ENCODE measurements at regions not wholly inside any gene's neighbourhood (a gene's known extent, or its start where the extent isn't known, plus 50 kb on each side); places are given as distances from the start of the nearest gene placed in this dataset.

DNA sequence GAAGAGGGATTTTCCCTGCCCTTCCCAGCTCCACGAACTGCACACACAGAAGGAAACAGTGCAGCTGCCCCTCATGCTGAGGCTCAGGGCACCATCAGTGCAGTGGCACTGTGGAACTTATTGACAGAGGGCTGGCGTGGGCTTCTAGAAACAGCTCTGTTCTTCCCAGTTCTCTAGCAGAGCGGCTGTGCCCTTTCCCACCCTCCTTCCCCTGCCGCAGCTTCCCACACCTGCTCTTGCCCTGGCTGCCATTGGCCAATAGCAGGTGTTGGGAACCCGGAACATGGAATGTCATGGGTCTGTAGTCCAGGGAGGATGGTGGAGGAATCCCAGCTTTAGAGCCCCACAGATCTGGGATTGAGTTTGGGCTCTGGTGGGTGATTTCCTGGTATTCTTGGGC, 343.8 kb downstream of the RPS6KC1 start:
- Mint-ChIP-seq H3K36me3 (no peaks in the 10 kb centered on the region), H3K27ac (no peak overlapping the region), H3K4me3 (no peak overlapping the region), H3K9me3 (no peaks in the 10 kb centered on the region), H3K4me1 (peaks cover 9% of the 10 kb centered on the region), H3K27me3 (ENCODE audit: low read depth) (no peaks in the 10 kb centered on the region; the same call in 1 of the 2 replicates)
- DNase-seq (ENCODE audit: low spot score) (no peak), ATAC-seq (no peak)
- ChIA-PET POLR2A (no interaction called here), CTCF (no interaction called here)
- no peak for TF ChIP-seq NR1H2 (CRISPR knock-in tag; IDR thresholded peaks at IDR 0.05)
- TF ChIP-seq, protein P1, sequence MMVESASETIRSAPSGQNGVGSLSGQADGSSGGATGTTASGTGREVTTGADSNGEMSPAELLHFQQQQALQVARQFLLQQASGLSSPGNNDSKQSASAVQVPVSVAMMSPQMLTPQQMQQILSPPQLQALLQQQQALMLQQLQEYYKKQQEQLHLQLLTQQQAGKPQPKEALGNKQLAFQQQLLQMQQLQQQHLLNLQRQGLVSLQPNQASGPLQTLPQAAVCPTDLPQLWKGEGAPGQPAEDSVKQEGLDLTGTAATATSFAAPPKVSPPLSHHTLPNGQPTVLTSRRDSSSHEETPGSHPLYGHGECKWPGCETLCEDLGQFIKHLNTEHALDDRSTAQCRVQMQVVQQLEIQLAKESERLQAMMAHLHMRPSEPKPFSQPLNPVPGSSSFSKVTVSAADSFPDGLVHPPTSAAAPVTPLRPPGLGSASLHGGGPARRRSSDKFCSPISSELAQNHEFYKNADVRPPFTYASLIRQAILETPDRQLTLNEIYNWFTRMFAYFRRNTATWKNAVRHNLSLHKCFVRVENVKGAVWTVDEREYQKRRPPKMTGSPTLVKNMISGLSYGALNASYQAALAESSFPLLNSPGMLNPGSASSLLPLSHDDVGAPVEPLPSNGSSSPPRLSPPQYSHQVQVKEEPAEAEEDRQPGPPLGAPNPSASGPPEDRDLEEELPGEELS (CRISPR knock-in tag; IDR thresholded peaks at IDR 0.05) = no peak
- no peak for TF ChIP-seq FOXP1 (CRISPR knock-in tag; IDR thresholded peaks at IDR 0.05; ENCODE audit: borderline replicate concordance)
- TF ChIP-seq GTF2I (CRISPR knock-in tag; conservative IDR thresholded peaks at IDR 0.05) = no peak
- TF ChIP-seq, protein P2, sequence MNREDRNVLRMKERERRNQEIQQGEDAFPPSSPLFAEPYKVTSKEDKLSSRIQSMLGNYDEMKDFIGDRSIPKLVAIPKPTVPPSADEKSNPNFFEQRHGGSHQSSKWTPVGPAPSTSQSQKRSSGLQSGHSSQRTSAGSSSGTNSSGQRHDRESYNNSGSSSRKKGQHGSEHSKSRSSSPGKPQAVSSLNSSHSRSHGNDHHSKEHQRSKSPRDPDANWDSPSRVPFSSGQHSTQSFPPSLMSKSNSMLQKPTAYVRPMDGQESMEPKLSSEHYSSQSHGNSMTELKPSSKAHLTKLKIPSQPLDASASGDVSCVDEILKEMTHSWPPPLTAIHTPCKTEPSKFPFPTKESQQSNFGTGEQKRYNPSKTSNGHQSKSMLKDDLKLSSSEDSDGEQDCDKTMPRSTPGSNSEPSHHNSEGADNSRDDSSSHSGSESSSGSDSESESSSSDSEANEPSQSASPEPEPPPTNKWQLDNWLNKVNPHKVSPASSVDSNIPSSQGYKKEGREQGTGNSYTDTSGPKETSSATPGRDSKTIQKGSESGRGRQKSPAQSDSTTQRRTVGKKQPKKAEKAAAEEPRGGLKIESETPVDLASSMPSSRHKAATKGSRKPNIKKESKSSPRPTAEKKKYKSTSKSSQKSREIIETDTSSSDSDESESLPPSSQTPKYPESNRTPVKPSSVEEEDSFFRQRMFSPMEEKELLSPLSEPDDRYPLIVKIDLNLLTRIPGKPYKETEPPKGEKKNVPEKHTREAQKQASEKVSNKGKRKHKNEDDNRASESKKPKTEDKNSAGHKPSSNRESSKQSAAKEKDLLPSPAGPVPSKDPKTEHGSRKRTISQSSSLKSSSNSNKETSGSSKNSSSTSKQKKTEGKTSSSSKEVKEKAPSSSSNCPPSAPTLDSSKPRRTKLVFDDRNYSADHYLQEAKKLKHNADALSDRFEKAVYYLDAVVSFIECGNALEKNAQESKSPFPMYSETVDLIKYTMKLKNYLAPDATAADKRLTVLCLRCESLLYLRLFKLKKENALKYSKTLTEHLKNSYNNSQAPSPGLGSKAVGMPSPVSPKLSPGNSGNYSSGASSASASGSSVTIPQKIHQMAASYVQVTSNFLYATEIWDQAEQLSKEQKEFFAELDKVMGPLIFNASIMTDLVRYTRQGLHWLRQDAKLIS (CRISPR knock-in tag; IDR thresholded peaks at IDR 0.05; ENCODE audit: borderline replicate concordance) = no peak

DNA sequence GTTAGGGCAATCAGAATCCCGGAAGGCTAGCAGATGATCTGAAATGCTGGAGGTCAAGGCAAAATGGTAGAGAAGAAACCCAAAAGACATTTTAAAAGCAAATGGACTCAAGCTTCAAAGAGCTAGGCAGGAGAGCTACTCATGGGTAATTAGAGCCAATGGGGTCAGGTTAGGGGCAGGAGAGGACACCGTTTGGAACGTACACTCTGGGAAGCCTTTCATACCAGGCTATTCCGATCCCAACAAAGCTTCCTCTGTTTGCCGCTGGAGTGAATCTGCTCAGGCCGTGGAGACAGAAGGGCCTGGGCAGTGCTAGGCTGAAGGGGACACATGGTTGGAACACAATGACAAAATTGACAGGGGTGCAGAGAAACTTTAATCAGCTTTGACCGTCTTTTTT, 346.6 kb downstream of the RPS6KC1 start:
- no peaks in the 10 kb centered on the region for H3K9me3 Mint-ChIP-seq
- DNase-seq (ENCODE audit: low spot score) (no peak), ATAC-seq (no peak)
- no peak overlapping the region for H3K4me3 Mint-ChIP-seq
- TF ChIP-seq GTF2I (CRISPR knock-in tag; conservative IDR thresholded peaks at IDR 0.05) (no peak), ZNF671 (CRISPR knock-in tag; IDR thresholded peaks at IDR 0.05) (no peak), FOXP1 (CRISPR knock-in tag; IDR thresholded peaks at IDR 0.05; ENCODE audit: borderline replicate concordance) (no peak), OVOL2 (CRISPR knock-in tag; IDR thresholded peaks at IDR 0.05; ENCODE audit: borderline replicate concordance) (no peak), ZNF219 (CRISPR knock-in tag; IDR thresholded peaks at IDR 0.05; ENCODE audit: borderline replicate concordance) (no peak), ELF4 (CRISPR knock-in tag; IDR thresholded peaks at IDR 0.05; ENCODE audit: low read depth) (no peak), SMAD3 (CRISPR knock-in tag; IDR thresholded peaks at IDR 0.05; ENCODE audit: borderline replicate concordance) (no peak)
- TF ChIP-seq, protein P3, sequence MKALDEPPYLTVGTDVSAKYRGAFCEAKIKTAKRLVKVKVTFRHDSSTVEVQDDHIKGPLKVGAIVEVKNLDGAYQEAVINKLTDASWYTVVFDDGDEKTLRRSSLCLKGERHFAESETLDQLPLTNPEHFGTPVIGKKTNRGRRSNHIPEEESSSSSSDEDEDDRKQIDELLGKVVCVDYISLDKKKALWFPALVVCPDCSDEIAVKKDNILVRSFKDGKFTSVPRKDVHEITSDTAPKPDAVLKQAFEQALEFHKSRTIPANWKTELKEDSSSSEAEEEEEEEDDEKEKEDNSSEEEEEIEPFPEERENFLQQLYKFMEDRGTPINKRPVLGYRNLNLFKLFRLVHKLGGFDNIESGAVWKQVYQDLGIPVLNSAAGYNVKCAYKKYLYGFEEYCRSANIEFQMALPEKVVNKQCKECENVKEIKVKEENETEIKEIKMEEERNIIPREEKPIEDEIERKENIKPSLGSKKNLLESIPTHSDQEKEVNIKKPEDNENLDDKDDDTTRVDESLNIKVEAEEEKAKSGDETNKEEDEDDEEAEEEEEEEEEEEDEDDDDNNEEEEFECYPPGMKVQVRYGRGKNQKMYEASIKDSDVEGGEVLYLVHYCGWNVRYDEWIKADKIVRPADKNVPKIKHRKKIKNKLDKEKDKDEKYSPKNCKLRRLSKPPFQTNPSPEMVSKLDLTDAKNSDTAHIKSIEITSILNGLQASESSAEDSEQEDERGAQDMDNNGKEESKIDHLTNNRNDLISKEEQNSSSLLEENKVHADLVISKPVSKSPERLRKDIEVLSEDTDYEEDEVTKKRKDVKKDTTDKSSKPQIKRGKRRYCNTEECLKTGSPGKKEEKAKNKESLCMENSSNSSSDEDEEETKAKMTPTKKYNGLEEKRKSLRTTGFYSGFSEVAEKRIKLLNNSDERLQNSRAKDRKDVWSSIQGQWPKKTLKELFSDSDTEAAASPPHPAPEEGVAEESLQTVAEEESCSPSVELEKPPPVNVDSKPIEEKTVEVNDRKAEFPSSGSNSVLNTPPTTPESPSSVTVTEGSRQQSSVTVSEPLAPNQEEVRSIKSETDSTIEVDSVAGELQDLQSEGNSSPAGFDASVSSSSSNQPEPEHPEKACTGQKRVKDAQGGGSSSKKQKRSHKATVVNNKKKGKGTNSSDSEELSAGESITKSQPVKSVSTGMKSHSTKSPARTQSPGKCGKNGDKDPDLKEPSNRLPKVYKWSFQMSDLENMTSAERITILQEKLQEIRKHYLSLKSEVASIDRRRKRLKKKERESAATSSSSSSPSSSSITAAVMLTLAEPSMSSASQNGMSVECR (CRISPR knock-in tag; IDR thresholded peaks at IDR 0.05; ENCODE audit: borderline replicate concordance) = no peak
- TF ChIP-seq, protein P4, sequence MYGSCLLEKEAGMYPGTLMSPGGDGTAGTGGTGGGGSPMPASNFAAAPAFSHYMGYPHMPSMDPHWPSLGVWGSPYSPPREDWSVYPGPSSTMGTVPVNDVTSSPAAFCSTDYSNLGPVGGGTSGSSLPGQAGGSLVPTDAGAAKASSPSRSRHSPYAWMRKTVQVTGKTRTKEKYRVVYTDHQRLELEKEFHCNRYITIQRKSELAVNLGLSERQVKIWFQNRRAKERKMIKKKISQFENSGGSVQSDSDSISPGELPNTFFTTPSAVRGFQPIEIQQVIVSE (CRISPR knock-in tag; IDR thresholded peaks at IDR 0.05; ENCODE audit: borderline replicate concordance) = no peak
- no peak overlapping the region for H3K27ac Mint-ChIP-seq
- H3K27me3 Mint-ChIP-seq (ENCODE audit: low read depth) = no peaks in the 10 kb centered on the region; the same call in 1 of the 2 replicates
- H3K4me1 Mint-ChIP-seq = peaks cover 6% of the 10 kb centered on the region
- POLR2A ChIA-PET = no interaction called here
- no peaks in the 10 kb centered on the region for H3K36me3 Mint-ChIP-seq
- CTCF ChIA-PET = no interaction called here
